ENCODE measurements at regions not wholly inside any gene's neighbourhood (a gene's known extent, or its start where the extent isn't known, plus 50 kb on each side); places are given as distances from the start of the nearest gene placed in this dataset.

GRCh38 chr4:53680168-53680567, 88.9 kb upstream of the LNX1 start:
- Histone ChIP-seq H3K36me3 (replicated peaks in 1 of 2; ENCODE audit: control insufficient read depth in 1 of 2, insufficient read depth in 2 of 2, low read length in 1 of 2) (no peaks in the 10 kb centered on the region), H3K27me3 (ENCODE audit: insufficient read depth) (no peaks in the 10 kb centered on the region), H3K9ac (no peak overlapping the region), H3K79me2 (ENCODE audit: insufficient read depth) (no peaks in the 10 kb centered on the region), H2AFZ (ENCODE audit: low read depth) (no peak overlapping the region), H3K9me3 (no peaks in the 10 kb centered on the region), H3K27ac (ENCODE audit: low read depth in 2 of 2, low read length in 1 of 2) (no peak overlapping the region), H3K4me1 (ENCODE audit: control insufficient read depth in 1 of 2, insufficient read depth in 2 of 2, low read depth in 1 of 2, low read length in 1 of 2) (peaks cover 0 to 6% of the 10 kb centered on the region in 2 experiments; a peak in 1 of 4 replicates), H3F3A (replicated peaks; ENCODE audit: insufficient read depth) (no peaks in the 10 kb centered on the region), H3K9me2 (no peaks in the 10 kb centered on the region), H3K4me3 (ENCODE audit: low read depth in 2 of 2, low read length in 1 of 2) (no peak overlapping the region), H4K20me1 (ENCODE audit: insufficient read depth) (no peaks in the 10 kb centered on the region), H3K4me2 (no peak overlapping the region)
- TF ChIP-seq RAD21 (IDR thresholded peaks at IDR 0.05; ENCODE audit: low read length): no peak
- TF ChIP-seq GATA2 (CRISPR knock-in tag; IDR thresholded peaks at IDR 0.05): no peak
- no peak for TF ChIP-seq RFX5 (IDR thresholded peaks at IDR 0.05; ENCODE audit: low read length)
- no peak for TF ChIP-seq SIN3A (IDR thresholded peaks at IDR 0.05; ENCODE audit: borderline replicate concordance, low read depth, low read length)
- no peak for TF ChIP-seq POLR2AphosphoS5 (IDR thresholded peaks at IDR 0.05; ENCODE audit: low read depth, low read length)
- no peak for TF ChIP-seq PBX3 (IDR thresholded peaks at IDR 0.05)
- no peak for TF ChIP-seq RCOR1 (IDR thresholded peaks at IDR 0.05; ENCODE audit: low read length)
- TF ChIP-seq FOXM1 (IDR thresholded peaks at IDR 0.05; ENCODE audit: low read depth): no peak
- TF ChIP-seq USF2 (IDR thresholded peaks at IDR 0.05; ENCODE audit: borderline replicate concordance, low read depth, low read length): no peak
- TF ChIP-seq EZH2phosphoT487 (IDR thresholded peaks at IDR 0.05; ENCODE audit: borderline replicate concordance, low read depth): no peak
- no peak for TF ChIP-seq RXRA (IDR thresholded peaks at IDR 0.05; ENCODE audit: borderline replicate concordance, low read depth)
- no peak for TF ChIP-seq MXI1 (IDR thresholded peaks at IDR 0.05; ENCODE audit: low read depth, low read length)
- TF ChIP-seq MAX (IDR thresholded peaks at IDR 0.05; ENCODE audit: low read depth): no peak
- no peak for TF ChIP-seq MEF2A (IDR thresholded peaks at IDR 0.05; ENCODE audit: borderline replicate concordance, low read depth)
- no peak for TF ChIP-seq EP300 (IDR thresholded peaks at IDR 0.05; ENCODE audit: borderline replicate concordance in 1 of 2, low read depth in 1 of 2, low read length in 1 of 2)
- no peak for DNase-seq
- ChIA-PET CTCF (interaction anchor here (1.1 kb wide), 1 partner anchor 22 kb away, joined by 4 read pairs; no protein-coding TSS in a partner anchor), POLR2A (no interaction called here)
- 82% methylated on average over 2 of the region's 2 CpGs for whole genome bisulfite sequencing (ENCODE audit: low lambda C conversion rate)

- no peak overlapping the region for H2AFZ ChIP-seq (ENCODE audit: low read depth)
- H3K4me2 ChIP-seq: no peak overlapping the region
Observed at GRCh38 chr4:53676402-53676871, 85.2 kb upstream of the LNX1 start.

More at GRCh38 chr4:53676402-53676871, 85.2 kb upstream of the LNX1 start:
- ChIA-PET POLR2A (no interaction called here), CTCF (no interaction called here)
- no peak for DNase-seq
- Histone ChIP-seq H3K27me3 (ENCODE audit: insufficient read depth) (no peaks in the 10 kb centered on the region), H3K9me3 (no peaks in the 10 kb centered on the region), H4K20me1 (ENCODE audit: insufficient read depth) (no peaks in the 10 kb centered on the region), H3K27ac (ENCODE audit: low read depth in 2 of 2, low read length in 1 of 2) (no peak overlapping the region), H3F3A (replicated peaks; ENCODE audit: insufficient read depth) (no peaks in the 10 kb centered on the region), H3K36me3 (replicated peaks in 1 of 2; ENCODE audit: control insufficient read depth in 1 of 2, insufficient read depth in 2 of 2, low read length in 1 of 2) (no peaks in the 10 kb centered on the region), H3K9me2 (no peaks in the 10 kb centered on the region), H3K9ac (no peak overlapping the region), H3K4me1 (ENCODE audit: control insufficient read depth in 1 of 2, insufficient read depth in 2 of 2, low read depth in 1 of 2, low read length in 1 of 2) (no peaks in the 10 kb centered on the region), H3K4me3 (ENCODE audit: low read depth in 2 of 2, low read length in 1 of 2) (no peak overlapping the region), H3K79me2 (ENCODE audit: insufficient read depth) (no peaks in the 10 kb centered on the region)
- 100% methylated on average over 1 of the region's 1 CpG for WGBS (ENCODE audit: low lambda C conversion rate)
- TF ChIP-seq NRF1 (IDR thresholded peaks at IDR 0.05; ENCODE audit: low read depth, low read length) (no peak), JUND (IDR thresholded peaks at IDR 0.05) (no peak), CTCF (IDR thresholded peaks at IDR 0.05) (no peak), NFIC (IDR thresholded peaks at IDR 0.05; ENCODE audit: borderline replicate concordance) (no peak), EP300 (IDR thresholded peaks at IDR 0.05; ENCODE audit: borderline replicate concordance in 1 of 2, low read depth in 1 of 2, low read length in 1 of 2) (no peak), RCOR1 (IDR thresholded peaks at IDR 0.05; ENCODE audit: low read length) (no peak), TEAD4 (IDR thresholded peaks at IDR 0.05; ENCODE audit: borderline replicate concordance, insufficient read depth) (no peak), TAF1 (IDR thresholded peaks at IDR 0.05; ENCODE audit: borderline replicate concordance, low read depth, low read length) (no peak), SIN3A (IDR thresholded peaks at IDR 0.05; ENCODE audit: borderline replicate concordance, low read depth, low read length) (no peak), ELF1 (IDR thresholded peaks at IDR 0.05) (no peak), FOSL2 (IDR thresholded peaks at IDR 0.05; ENCODE audit: borderline replicate concordance, low read depth) (no peak), EZH2phosphoT487 (IDR thresholded peaks at IDR 0.05; ENCODE audit: borderline replicate concordance, low read depth) (no peak)
